Umbilical cord (tissue), 1 donor: ENCODE measurements at regions not wholly inside any gene's neighbourhood (a gene's known extent, or its start where the extent isn't known, plus 50 kb on each side); places are given as distances from the start of the nearest gene placed in this dataset.

ENCODE experiments used
- DNase-seq: peaks from one replicate; pipeline ENCODE4 v3.0.0-alpha.2; 2015; ENCODE audit warnings: low spot score

GRCh38 chr7:153443032-153443701 lies 609.0 kb upstream of the DPP6 start:
- DNase-seq = peak; percentile 92

GRCh38 chr7:153444641-153445040 lies 607.6 kb upstream of the DPP6 start:
- peak; percentile 93 for DNase-seq

GRCh38 chr7:153445641-153446040 lies 606.6 kb upstream of the DPP6 start:
- no peak for DNase-seq

- DNase-seq = no peak
Observed at GRCh38 chr7:153446490-153446889, 605.7 kb upstream of the DPP6 start.

GRCh38 chr7:153447011-153447410 lies 605.2 kb upstream of the DPP6 start:
- no peak for DNase-seq

GRCh38 chr7:153452661-153453060 lies 599.5 kb upstream of the DPP6 start:
- DNase-seq = no peak

GRCh38 chr7:153454306-153454705 lies 597.9 kb upstream of the DPP6 start:
- no peak for DNase-seq

GRCh38 chr7:153457746-153458145 lies 594.5 kb upstream of the DPP6 start:
- DNase-seq = no peak

- peak; percentile 11 for DNase-seq
Observed at GRCh38 chr7:153470004-153470671, 582.1 kb upstream of the DPP6 start.

GRCh38 chr7:153472516-153472915 lies 579.7 kb upstream of the DPP6 start:
- DNase-seq = no peak

- DNase-seq = no peak
Observed at GRCh38 chr7:153473185-153473584, 579.0 kb upstream of the DPP6 start.

GRCh38 chr7:153475239-153475638 lies 577.0 kb upstream of the DPP6 start:
- DNase-seq = no peak

GRCh38 chr7:153476166-153476565 lies 576.0 kb upstream of the DPP6 start:
- no peak for DNase-seq

- DNase-seq = no peak
Observed at GRCh38 chr7:153496257-153496656, 555.9 kb upstream of the DPP6 start.

GRCh38 chr7:153503093-153503492 lies 549.1 kb upstream of the DPP6 start:
- no peak for DNase-seq

- DNase-seq = no peak
Observed at GRCh38 chr7:153504288-153505075, 547.7 kb upstream of the DPP6 start.

- DNase-seq = no peak
Observed at GRCh38 chr7:153507885-153508284, 544.3 kb upstream of the DPP6 start.

GRCh38 chr7:153509768-153510167 lies 542.4 kb upstream of the DPP6 start:
- DNase-seq = no peak

GRCh38 chr7:153510674-153511073 lies 541.5 kb upstream of the DPP6 start:
- DNase-seq = no peak

GRCh38 chr7:153514032-153514431 lies 538.2 kb upstream of the DPP6 start:
- DNase-seq = peak; percentile 26

- no peak for DNase-seq
Observed at GRCh38 chr7:153515359-153515758, 536.8 kb upstream of the DPP6 start.

- DNase-seq = peak; percentile 3
Observed at GRCh38 chr7:153518201-153518984, 533.8 kb upstream of the DPP6 start.
